ENCODE measurements at regions not wholly inside any gene's neighbourhood (a gene's known extent, or its start where the extent isn't known, plus 50 kb on each side); places are given as distances from the start of the nearest gene placed in this dataset.

GRCh38 chr3:174667386-174667785 is 191.7 kb upstream of the NAALADL2 start:
- H3K4me2 ChIP-seq (ENCODE audit: low read length) = no peak overlapping the region
- no peak overlapping the region for H3K4me3 ChIP-seq (ENCODE audit: low read depth, low read length)
- no peak for TF ChIP-seq CTCF (IDR thresholded peaks at IDR 0.05)
- no peaks in the 10 kb centered on the region for H3K4me1 ChIP-seq
- H3K36me3 ChIP-seq (ENCODE audit: control insufficient read depth, insufficient read depth, low read length) = no peaks in the 10 kb centered on the region
- no peaks in the 10 kb centered on the region for H3K27me3 ChIP-seq (ENCODE audit: control insufficient read depth, insufficient read depth, low read length)
- no peak overlapping the region for H3K27ac ChIP-seq
- no peaks in the 10 kb centered on the region for H3K79me2 ChIP-seq
- no peak overlapping the region for H3K9ac ChIP-seq
- no peaks in the 10 kb centered on the region for H3K9me3 ChIP-seq (ENCODE audit: control insufficient read depth, low read length)
- H2AFZ ChIP-seq = no peak overlapping the region

DNA sequence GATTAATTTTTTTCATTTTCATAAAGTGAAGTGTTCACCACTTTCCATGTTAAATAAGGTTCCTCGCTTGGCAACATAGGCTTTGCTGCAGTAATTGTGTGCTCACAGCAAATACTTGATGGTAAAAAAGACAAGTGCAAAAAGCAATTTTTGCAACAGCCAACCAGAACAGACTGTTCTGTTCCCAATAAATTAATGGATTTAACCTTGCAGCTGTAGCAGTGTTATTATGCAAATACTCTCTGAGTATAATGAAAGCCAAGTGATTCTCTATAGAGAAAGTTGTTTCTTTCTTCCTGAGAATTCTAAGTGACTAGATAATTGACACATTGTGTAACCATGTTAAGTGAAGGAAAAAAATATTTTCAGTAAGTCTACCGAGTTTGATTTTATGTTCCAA is 183.7 kb upstream of the NAALADL2 start:
- H3K27ac ChIP-seq = no peak overlapping the region
- H2AFZ ChIP-seq = no peak overlapping the region
- no peak for TF ChIP-seq CTCF (IDR thresholded peaks at IDR 0.05)
- no peak overlapping the region for H3K4me2 ChIP-seq (ENCODE audit: low read length)
- H3K79me2 ChIP-seq = no peaks in the 10 kb centered on the region
- H3K4me1 ChIP-seq = no peaks in the 10 kb centered on the region
- no peaks in the 10 kb centered on the region for H3K36me3 ChIP-seq (ENCODE audit: control insufficient read depth, insufficient read depth, low read length)
- H3K4me3 ChIP-seq (ENCODE audit: low read depth, low read length) = no peak overlapping the region
- no peaks in the 10 kb centered on the region for H3K9me3 ChIP-seq (ENCODE audit: control insufficient read depth, low read length)
- no peak overlapping the region for H3K9ac ChIP-seq
- H3K27me3 ChIP-seq (ENCODE audit: control insufficient read depth, insufficient read depth, low read length) = no peaks in the 10 kb centered on the region

- Histone ChIP-seq H3K4me1 (no peaks in the 10 kb centered on the region), H3K9me3 (ENCODE audit: control insufficient read depth, low read length) (no peaks in the 10 kb centered on the region), H3K27me3 (ENCODE audit: control insufficient read depth, insufficient read depth, low read length) (no peaks in the 10 kb centered on the region), H3K27ac (no peak overlapping the region), H3K4me2 (ENCODE audit: low read length) (no peak overlapping the region), H3K36me3 (ENCODE audit: control insufficient read depth, insufficient read depth, low read length) (no peaks in the 10 kb centered on the region), H3K4me3 (ENCODE audit: low read depth, low read length) (no peak overlapping the region), H3K79me2 (no peaks in the 10 kb centered on the region), H2AFZ (no peak overlapping the region), H3K9ac (no peak overlapping the region)
- no peak for TF ChIP-seq CTCF (IDR thresholded peaks at IDR 0.05)
Measured at GRCh38 chr3:174681784-174682183, 177.3 kb upstream of the NAALADL2 start.

GRCh38 chr3:174685796-174686195 is 173.3 kb upstream of the NAALADL2 start:
- Histone ChIP-seq H3K4me1 (no peaks in the 10 kb centered on the region), H3K36me3 (ENCODE audit: control insufficient read depth, insufficient read depth, low read length) (no peaks in the 10 kb centered on the region), H3K9me3 (ENCODE audit: control insufficient read depth, low read length) (no peaks in the 10 kb centered on the region), H3K27me3 (ENCODE audit: control insufficient read depth, insufficient read depth, low read length) (no peaks in the 10 kb centered on the region), H2AFZ (no peak overlapping the region), H3K79me2 (no peaks in the 10 kb centered on the region), H3K4me3 (ENCODE audit: low read depth, low read length) (no peak overlapping the region), H3K9ac (no peak overlapping the region), H3K4me2 (ENCODE audit: low read length) (no peak overlapping the region), H3K27ac (no peak overlapping the region)
- no peak for TF ChIP-seq CTCF (IDR thresholded peaks at IDR 0.05)

DNA sequence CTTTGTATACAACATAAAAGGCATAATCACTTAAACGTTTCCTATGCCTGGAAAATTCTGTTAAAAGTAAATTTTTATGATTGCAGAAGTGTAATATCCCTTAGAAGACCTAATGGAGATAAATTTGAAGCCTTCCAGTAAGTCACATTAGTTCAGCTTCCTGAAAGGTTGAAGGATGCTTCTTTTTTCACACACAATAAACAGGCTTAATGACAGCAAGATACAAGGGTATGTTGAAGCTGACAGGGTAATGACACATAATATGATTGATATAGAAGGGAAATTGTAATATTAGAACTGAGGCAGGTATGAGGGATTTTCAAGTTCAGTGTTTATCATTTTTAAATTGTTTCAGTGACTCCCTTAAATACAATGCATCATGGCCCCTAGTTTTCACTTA is 161.8 kb upstream of the NAALADL2 start:
- H3K79me2 ChIP-seq = no peaks in the 10 kb centered on the region
- no peak overlapping the region for H3K4me2 ChIP-seq (ENCODE audit: low read length)
- H3K27me3 ChIP-seq (ENCODE audit: control insufficient read depth, insufficient read depth, low read length) = no peaks in the 10 kb centered on the region
- no peak overlapping the region for H3K27ac ChIP-seq
- TF ChIP-seq CTCF (IDR thresholded peaks at IDR 0.05) = no peak
- H2AFZ ChIP-seq = no peak overlapping the region
- H3K9me3 ChIP-seq (ENCODE audit: control insufficient read depth, low read length) = no peaks in the 10 kb centered on the region
- H3K9ac ChIP-seq = no peak overlapping the region
- no peak overlapping the region for H3K4me3 ChIP-seq (ENCODE audit: low read depth, low read length)
- no peaks in the 10 kb centered on the region for H3K36me3 ChIP-seq (ENCODE audit: control insufficient read depth, insufficient read depth, low read length)
- H3K4me1 ChIP-seq = no peaks in the 10 kb centered on the region

Data from parathyroid adenoma (tissue), 2 donors.